Right cardiac atrium (tissue), 5 donors: ENCODE measurements at regions not wholly inside any gene's neighbourhood (a gene's known extent, or its start where the extent isn't known, plus 50 kb on each side); places are given as distances from the start of the nearest gene placed in this dataset.

Source experiments
- ATAC-seq, 2 donors: fragments of 200-7000 bp; cut with Tn5 transposase; one replicate each; pipeline versions ENCODE4 v1.8.0 to v1.9.1; 2020; ENCODE audit warnings: moderate library complexity in 2 of 2, mild to moderate bottlenecking in 1 of 2
- DNase-seq, 3 donors: peaks; one replicate each; pipeline ENCODE4 v3.0.0-alpha.2; 2020
- H3K27ac ChIP-seq: one replicate; pipeline ENCODE4 v1.5.1; 2013; ENCODE audit warnings: mild to moderate bottlenecking, low read length, control low read depth, moderate library complexity
- H3K27me3 ChIP-seq: one replicate; pipeline ENCODE4 v1.6.1; 2013; ENCODE audit not compliant: control insufficient read depth, insufficient read depth
- H3K4me1 ChIP-seq: one replicate; pipeline ENCODE4 v1.6.1; 2013; ENCODE audit warnings: low read length; ENCODE audit not compliant: control insufficient read depth, insufficient read depth
- H3K4me3 ChIP-seq: one replicate; pipeline ENCODE4 v1.5.1; 2013; ENCODE audit warnings: low read length, control low read depth
- H3K9me3 ChIP-seq: one replicate; pipeline ENCODE4 v1.6.1; 2013; ENCODE audit warnings: low read length; ENCODE audit not compliant: control insufficient read depth
- WGBS: extraction: QIAGEN DNeasy Blood & Tissue Kit; methylation state at CpG from one replicate; pipeline ENCODE4 v1.1.7; 2013; 5-methylcytosine and 5-hydroxymethylcytosine counted together
- intact Hi-C, 4 donors: fragments of 100-400 bp; cut with DNase I; formaldehyde crosslinking; loops; one replicate each; pipeline versions ENCODE4 v1.11.0 to v1.14.0; 2022 to 2023
- donor health status: healthy with polysubstance abuse.
- donor health status: DM: no; HTN: yes; CAD: no.
- donor health status: DM: no; HTN: no; CAD: no.
- donor health status: DM: no; HTN: yes; CAD: no; lungs with severe emphysema.
- donor health status: DM: yes; HTN: yes; CAD: no.

DNA sequence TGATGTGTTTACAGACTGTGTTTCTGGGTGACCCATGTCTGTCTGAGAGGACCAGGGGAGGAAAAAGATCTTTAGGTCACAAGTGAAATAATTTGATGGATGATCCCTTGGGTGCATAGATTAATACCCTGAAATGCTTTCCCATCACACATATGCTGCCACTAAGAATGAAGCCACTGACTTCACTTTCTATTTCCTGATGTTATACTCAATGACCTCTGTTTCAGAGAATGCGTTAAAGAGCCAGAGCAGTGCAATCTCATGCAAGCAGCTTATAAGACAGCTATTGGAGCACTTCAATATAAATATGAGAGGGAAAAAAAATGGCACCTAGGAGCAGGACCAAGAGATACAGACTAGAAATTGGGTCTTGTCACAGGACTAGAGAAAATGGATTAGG, 133.7 kb downstream of the KLHL28 start:
- Histone ChIP-seq H3K4me3 (no peak overlapping the region), H3K27me3 (no peaks in the 10 kb centered on the region), H3K27ac (no peak overlapping the region), H3K4me1 (no peaks in the 10 kb centered on the region), H3K9me3 (no peaks in the 10 kb centered on the region)
- intact Hi-C loops = no loop called here
- WGBS = 90% methylated on average over 1 of the region's 1 CpG
- ATAC-seq (no peak), DNase-seq (no peak)

DNA sequence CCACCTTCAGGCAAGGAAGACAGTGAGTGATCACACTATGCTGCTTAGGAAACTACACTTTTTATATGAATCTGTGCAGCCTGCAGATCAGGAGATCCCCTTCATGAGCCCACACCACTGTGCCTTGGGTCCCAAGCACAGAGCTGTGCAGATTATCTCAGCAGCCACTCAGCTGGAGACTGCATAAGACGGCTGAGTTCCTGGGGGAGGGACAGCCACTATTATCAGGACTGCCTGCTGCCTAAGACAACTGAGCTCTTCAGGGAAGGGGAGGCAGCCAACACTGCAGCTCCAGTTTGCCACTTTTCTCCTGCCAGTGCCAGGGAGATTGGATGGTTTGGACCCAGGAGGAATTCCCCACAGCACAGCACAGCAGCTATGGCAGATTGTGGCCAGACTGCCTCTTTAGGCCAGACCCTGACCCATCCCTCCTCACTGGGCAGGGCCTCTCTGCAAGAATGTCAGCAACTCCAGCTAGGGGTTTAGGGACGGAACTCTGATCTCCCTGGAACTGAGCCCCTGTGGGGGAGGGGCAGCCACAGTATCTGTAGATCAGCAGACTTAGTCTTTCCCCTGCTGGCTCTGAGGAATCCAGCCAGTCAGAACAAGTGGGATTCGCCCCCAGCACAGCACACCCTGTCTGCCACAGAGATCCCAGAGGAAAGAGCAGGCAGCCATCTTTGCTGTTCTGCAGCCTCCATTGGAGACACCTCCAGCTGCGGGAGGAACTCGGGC, 141.3 kb downstream of the KLHL28 start:
- intact Hi-C loops = no loop called here
- ATAC-seq (no peak), DNase-seq (peak in 1 of 3 donors; percentile 16)
- WGBS = 52% methylated on average over 5 of the region's 5 CpGs
- Histone ChIP-seq H3K9me3 (no peaks in the 10 kb centered on the region), H3K4me1 (no peaks in the 10 kb centered on the region), H3K27ac (no peak overlapping the region), H3K27me3 (no peaks in the 10 kb centered on the region), H3K4me3 (no peak overlapping the region)

DNA sequence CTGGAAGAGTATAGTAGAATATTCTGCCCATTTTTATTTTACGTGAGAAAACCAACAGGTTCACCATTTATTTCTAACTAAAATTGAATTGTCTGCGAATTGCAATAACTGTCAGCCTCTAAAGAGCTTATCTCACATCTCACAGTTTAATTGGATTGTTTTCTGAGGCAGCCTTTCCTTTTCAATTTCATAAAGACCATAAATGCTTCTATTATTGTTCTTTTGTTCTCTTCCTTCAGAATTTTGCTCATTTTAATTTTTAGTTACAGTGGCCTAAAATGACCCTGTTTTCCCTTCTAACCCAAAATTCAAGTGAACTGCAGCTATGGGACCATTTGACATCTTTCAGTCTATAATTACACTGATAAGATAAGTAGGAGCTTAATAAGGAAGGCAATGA, 147.6 kb downstream of the KLHL28 start:
- no peak for DNase-seq

DNA sequence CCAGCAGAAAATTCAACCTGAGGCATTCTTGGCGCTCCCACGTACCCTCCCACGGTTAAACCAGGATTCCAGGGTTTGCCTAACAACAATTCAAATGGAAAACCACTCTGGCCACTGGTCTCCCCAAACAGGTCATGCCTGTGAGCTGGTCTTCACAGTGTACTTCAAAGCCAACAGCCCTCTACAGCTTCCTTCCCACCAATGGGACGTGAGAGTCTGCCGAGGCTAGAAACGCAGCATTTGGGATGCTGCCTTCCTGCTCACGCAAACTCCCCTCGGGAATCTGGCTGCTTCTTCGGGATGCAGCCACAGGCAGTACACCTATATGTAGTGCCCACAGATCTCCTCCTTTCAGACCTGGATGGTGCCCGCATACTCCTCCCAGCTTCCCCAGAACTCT, 149.1 kb downstream of the KLHL28 start:
- Histone ChIP-seq H3K9me3 (no peaks in the 10 kb centered on the region), H3K4me3 (no peak overlapping the region), H3K27me3 (no peaks in the 10 kb centered on the region), H3K27ac (no peak overlapping the region), H3K4me1 (no peaks in the 10 kb centered on the region)
- intact Hi-C loops = no loop called here
- DNase-seq (peak in 1 of 3 donors; percentile 0), ATAC-seq (no peak)
- WGBS = 87% methylated on average over 10 of the region's 10 CpGs

More for the DNA sequence above, 147.6 kb downstream of the KLHL28 start:
- H3K9me3 ChIP-seq = no peaks in the 10 kb centered on the region
- H3K4me3 ChIP-seq = no peak overlapping the region
- 70% methylated on average over 2 of the region's 2 CpGs for WGBS
- H3K27ac ChIP-seq = no peak overlapping the region
- no peak for ATAC-seq
- H3K27me3 ChIP-seq = no peaks in the 10 kb centered on the region
- intact Hi-C loops = no loop called here
- no peaks in the 10 kb centered on the region for H3K4me1 ChIP-seq

DNA sequence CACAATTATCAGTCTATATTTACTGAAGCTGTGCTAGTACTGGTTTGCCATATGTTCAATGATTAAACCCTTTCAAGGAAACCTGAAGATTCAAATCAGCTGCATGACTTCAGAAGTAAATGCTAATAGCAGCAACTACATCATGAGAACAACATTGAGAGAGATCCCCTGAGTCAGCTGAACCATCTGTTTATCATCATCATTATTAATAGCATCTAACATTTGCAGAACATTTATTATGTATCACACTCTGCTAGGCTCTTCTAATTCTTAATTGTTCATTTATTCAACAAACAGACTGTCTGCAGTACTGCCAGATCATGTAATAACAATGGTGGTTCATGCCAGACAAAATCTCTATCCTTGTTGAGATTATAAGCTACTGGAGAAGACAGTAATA, 157.4 kb downstream of the KLHL28 start:
- H3K9me3 ChIP-seq = no peaks in the 10 kb centered on the region
- H3K4me1 ChIP-seq = no peaks in the 10 kb centered on the region
- ATAC-seq (no peak), DNase-seq (no peak)
- no peak overlapping the region for H3K4me3 ChIP-seq
- H3K27ac ChIP-seq = no peak overlapping the region
- intact Hi-C loops = no loop called here
- no peaks in the 10 kb centered on the region for H3K27me3 ChIP-seq

DNA sequence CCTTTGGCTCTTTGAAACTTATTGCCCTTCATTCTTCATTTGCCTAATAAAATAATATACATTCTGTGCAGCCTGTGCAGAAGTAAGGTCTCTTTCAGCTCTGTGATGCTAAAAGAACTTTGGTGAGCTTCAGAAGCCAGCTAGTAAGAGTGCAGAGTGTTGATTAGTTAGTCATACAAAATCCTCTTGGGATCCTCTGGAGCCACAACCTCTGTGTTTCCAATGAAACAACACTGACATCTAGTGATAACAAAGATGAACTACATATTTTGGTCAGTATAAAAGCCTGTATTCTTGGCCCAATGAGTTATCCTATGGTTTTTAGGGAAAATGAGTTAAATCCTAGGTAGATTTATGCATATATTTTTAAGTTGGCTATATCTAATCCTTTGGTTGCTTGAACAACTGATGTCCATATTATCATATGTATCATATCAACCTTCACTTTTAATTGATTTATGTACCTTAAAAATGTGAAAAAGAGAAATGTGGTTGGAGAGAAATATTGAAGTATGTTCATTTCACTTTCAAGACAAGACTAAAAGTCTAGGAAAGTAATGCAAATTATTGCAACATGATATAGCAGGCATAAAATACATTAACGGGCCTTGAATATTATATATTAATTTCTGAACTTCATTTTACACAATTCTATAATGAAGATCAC, 158.4 kb downstream of the KLHL28 start:
- Histone ChIP-seq H3K27ac (no peak overlapping the region), H3K4me1 (no peaks in the 10 kb centered on the region), H3K27me3 (no peaks in the 10 kb centered on the region), H3K9me3 (no peaks in the 10 kb centered on the region), H3K4me3 (no peak overlapping the region)
- DNase-seq = no peak
- intact Hi-C loops = no loop called here
- ATAC-seq = peak; percentile 79 to 80
- 58% methylated on average over 1 of the region's 1 CpG for WGBS

DNA sequence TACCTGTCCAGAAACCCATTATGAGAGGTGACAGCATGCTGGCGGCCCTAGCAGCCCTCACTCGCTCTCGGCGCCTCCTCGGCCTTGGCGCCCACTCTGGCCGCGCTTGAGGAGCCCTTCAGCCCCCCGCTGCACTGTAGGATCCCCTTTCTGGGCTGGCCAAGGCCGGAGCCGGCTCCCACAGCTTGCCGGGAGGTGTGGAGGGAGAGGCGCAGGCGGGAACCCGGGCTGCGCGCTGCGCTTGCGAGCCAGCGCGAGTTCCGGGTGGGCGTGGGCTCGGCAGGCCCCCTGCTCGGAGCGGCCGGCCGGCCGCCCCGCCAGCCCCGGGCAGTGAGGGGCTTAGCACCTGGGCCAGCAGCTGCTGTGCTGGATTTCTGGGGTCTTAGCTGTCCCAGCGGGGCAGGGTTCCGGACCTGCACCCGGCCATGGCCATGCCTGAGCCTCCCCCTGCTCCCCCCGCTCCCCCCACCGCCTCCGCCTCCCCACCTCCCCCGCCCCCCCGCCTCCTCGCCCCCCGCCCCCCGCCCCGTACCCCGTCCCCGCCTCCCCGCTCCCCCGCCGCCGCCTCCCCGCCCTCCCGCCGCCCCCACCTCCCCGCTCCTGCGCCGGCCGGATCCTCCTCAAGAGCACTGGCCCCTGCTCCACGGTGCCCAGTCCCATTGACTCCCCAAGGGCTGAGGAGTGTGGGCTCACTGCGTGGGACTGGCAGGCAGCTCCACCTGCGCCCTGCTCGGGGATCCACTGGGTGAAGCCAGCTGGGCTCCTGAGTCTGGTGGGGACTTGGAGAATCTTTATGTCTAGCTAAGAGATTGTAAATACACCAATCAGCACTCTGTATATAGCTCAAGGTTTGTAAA, 163.1 kb downstream of the KLHL28 start:
- Histone ChIP-seq H3K4me3 (no peak overlapping the region), H3K4me1 (no peaks in the 10 kb centered on the region)

DNA sequence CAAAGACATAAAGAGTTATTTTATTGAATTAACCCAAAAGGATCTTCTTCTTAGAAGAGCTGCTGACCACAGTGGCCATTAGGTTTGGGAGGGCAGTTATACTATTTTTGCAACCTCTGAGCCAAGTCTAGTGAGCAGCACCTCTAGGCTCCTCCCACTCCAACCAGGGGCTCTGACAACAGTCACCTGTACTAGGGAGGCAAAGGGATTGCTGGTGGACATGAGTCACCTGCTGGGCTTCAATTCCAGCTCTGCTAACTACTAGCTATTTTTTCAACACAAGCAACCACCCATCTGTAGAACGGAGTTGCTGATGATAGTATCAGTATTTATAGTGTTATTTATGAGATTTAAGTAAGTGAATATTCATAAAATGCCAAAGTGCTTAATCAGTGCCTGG, 166.0 kb downstream of the KLHL28 start:
- Histone ChIP-seq H3K4me1 (no peaks in the 10 kb centered on the region), H3K9me3 (no peaks in the 10 kb centered on the region), H3K27me3 (no peaks in the 10 kb centered on the region), H3K27ac (no peak overlapping the region), H3K4me3 (no peak overlapping the region)
- intact Hi-C loops = no loop called here
- no peak for DNase-seq
- no peak for ATAC-seq
- 79% methylated on average over 1 of the region's 1 CpG for WGBS

More for the DNA sequence above, 163.1 kb downstream of the KLHL28 start:
- Histone ChIP-seq H3K27me3 (no peaks in the 10 kb centered on the region), H3K27ac (no peak overlapping the region), H3K9me3 (no peaks in the 10 kb centered on the region)
- WGBS = 82% methylated on average over 55 of the region's 60 CpGs
- DNase-seq (peak in 2 of 3 donors; percentile 24 to 43), ATAC-seq (no peak)
- intact Hi-C loops = no loop called here

DNA sequence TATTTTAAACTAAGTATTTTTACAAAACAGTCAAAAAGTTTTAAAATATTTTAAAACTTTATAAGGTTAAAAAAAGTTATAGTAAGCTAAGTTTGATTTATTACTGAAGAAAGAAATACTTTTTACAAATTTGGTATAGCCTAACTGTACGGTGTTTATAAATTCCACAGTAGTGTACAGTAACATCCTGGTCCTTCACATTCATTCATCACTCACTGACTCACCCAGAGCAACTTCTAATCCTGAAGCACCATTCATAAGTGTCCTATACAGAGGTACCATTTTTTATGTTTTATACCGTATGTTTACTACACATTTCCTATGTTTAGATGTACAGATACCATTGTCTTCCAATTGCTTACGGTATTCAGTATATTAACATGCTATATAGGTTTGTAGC, 170.0 kb downstream of the KLHL28 start:
- H3K4me3 ChIP-seq = no peak overlapping the region
- DNase-seq (no peak), ATAC-seq (no peak)
- WGBS = 89% methylated on average over 3 of the region's 3 CpGs
- no peaks in the 10 kb centered on the region for H3K4me1 ChIP-seq
- intact Hi-C loops = no loop called here
- H3K27ac ChIP-seq = no peak overlapping the region
- H3K27me3 ChIP-seq = no peaks in the 10 kb centered on the region
- H3K9me3 ChIP-seq = no peaks in the 10 kb centered on the region

DNA sequence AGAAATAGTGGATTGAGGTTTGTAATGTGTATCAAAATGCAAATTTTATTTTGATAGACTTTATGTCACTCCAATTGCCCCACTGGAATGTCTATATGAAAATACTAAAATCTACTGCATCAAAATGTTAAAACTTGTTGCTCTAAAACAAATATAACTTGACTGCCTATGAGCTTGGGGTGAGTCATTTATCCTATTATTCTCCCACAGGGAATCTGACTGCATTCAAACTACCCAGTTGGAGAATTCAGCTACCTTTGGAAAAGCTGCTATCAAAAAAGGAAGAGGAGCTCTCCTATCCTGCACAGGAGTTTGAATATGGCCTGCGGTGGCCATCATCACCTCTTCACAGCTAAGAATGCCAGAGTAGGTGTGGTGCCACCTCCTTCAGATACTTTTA, 173.1 kb downstream of the KLHL28 start:
- no peak overlapping the region for H3K4me3 ChIP-seq
- ATAC-seq (no peak), DNase-seq (no peak)
- 82% methylated on average over 1 of the region's 1 CpG for WGBS
- no peaks in the 10 kb centered on the region for H3K4me1 ChIP-seq
- no peaks in the 10 kb centered on the region for H3K9me3 ChIP-seq
- H3K27me3 ChIP-seq = no peaks in the 10 kb centered on the region
- intact Hi-C loops = no loop called here
- no peak overlapping the region for H3K27ac ChIP-seq

DNA sequence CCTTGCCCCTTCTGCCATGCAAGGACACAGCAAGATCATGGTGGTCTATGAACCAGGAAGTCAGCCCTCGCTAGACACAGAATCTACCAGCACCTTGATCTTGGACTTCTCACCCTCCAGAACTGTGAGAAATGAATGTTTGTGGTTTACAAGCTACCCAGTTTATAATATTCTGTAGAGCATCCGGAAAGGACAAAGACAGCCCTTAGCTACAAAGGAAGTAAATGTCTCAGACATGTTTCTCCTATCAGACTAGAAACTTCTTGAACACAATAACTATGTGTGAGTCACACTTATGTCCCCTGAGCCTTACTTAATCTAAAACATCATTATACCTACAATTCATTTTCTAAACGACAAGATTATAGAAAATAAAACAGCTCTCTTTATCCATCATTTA, 176.7 kb downstream of the KLHL28 start:
- ATAC-seq (no peak), DNase-seq (no peak)
- WGBS = 59% methylated on average over 3 of the region's 3 CpGs
- H3K4me3 ChIP-seq = no peak overlapping the region
- H3K27ac ChIP-seq = no peak overlapping the region
- no peaks in the 10 kb centered on the region for H3K27me3 ChIP-seq
- intact Hi-C loops = no loop called here
- H3K4me1 ChIP-seq = no peaks in the 10 kb centered on the region
- no peaks in the 10 kb centered on the region for H3K9me3 ChIP-seq
